OCI-LY7 (cell line): ENCODE measurements at regions not wholly inside any gene's neighbourhood (a gene's known extent, or its start where the extent isn't known, plus 50 kb on each side); places are given as distances from the start of the nearest gene placed in this dataset.

Experiments
- BruUV-seq: library from RNA; stranded (reverse); fragments of 400-500 nt; replicated peaks from 2 replicates; lab custom pipeline; 2021; lab: Mats Ljungman, UMichigan
- CTCF ChIA-PET: fragments of 300-600 bp; sonication (Branson Sonifier 250); formaldehyde crosslinking; loops from one replicate; lab custom pipeline; 2022; ENCODE audit warnings: antibody characterized with exemption; ENCODE audit not compliant: unreplicated experiment; lab: Charles Lee
- POLR2A ChIA-PET: fragments of 300-600 bp; sonication (Branson Sonifier 250); formaldehyde crosslinking; loops from one replicate; lab custom pipeline; 2022; ENCODE audit warnings: antibody characterized with exemption; lab: Charles Lee
- DNase-seq: peaks from one replicate; pipeline ENCODE4 v3.0.0-alpha.2; 2015; ENCODE audit warnings: low spot score
- H2AFZ ChIP-seq: fragments of 200-600 bp; sonication (generic), shearing (Covaris generic); 2 replicates; pipeline ENCODE4 v1.6.1; 2014; ENCODE audit warnings: mild to moderate bottlenecking, antibody characterized with exemption, low read length, moderate library complexity
- H3K27ac ChIP-seq: fragments of 200-600 bp; sonication (generic); 2 replicates; pipeline ENCODE4 v1.5.1; 2014; ENCODE audit warnings: mixed run types, low read depth, mild to moderate bottlenecking, moderate library complexity, low read length, inconsistent platforms; ENCODE audit not compliant: poor library complexity, severe bottlenecking
- H3K36me3 ChIP-seq: fragments of 200-600 bp; sonication (generic); 2 replicates; pipeline ENCODE4 v1.6.1; 2014; ENCODE audit warnings: mild to moderate bottlenecking, antibody characterized with exemption, low read length, moderate library complexity, mixed read lengths; ENCODE audit not compliant: insufficient read depth
- H3K4me1 ChIP-seq: fragments of 200-600 bp; sonication (generic); 2 replicates; pipeline ENCODE4 v1.5.1; 2014; ENCODE audit warnings: mild to moderate bottlenecking, low read length; ENCODE audit not compliant: insufficient read depth, poor library complexity, severe bottlenecking
- H3K4me2 ChIP-seq: fragments of 200-600 bp; sonication (generic); 2 replicates; pipeline ENCODE4 v1.6.1; 2014; ENCODE audit warnings: mild to moderate bottlenecking, low read length
- H3K4me3 ChIP-seq: fragments of 200-600 bp; sonication (generic); 2 replicates; pipeline ENCODE4 v1.5.1; 2014; ENCODE audit warnings: mild to moderate bottlenecking, low read depth, low read length; ENCODE audit not compliant: poor library complexity, severe bottlenecking
- H3K79me2 ChIP-seq: fragments of 200-600 bp; sonication (generic); 2 replicates; pipeline ENCODE4 v1.6.1; 2016; ENCODE audit warnings: low read depth, mild to moderate bottlenecking, low read length, moderate library complexity, mixed read lengths; ENCODE audit not compliant: insufficient read depth
- H3K9me2 ChIP-seq: fragments of 200-600 bp; sonication (generic); 2 replicates; pipeline ENCODE4 v1.6.1; 2016; ENCODE audit warnings: mild to moderate bottlenecking, low read length, mixed read lengths; ENCODE audit not compliant: insufficient read depth
- H3K9me3 ChIP-seq: fragments of 200-600 bp; sonication (generic); 2 replicates; pipeline ENCODE4 v1.6.1; 2014; ENCODE audit warnings: mild to moderate bottlenecking, mixed run types, low read length, mixed read lengths
- H4K20me1 ChIP-seq: fragments of 200-600 bp; sonication (generic); 2 replicates; pipeline ENCODE4 v1.6.1; 2014; ENCODE audit warnings: mild to moderate bottlenecking, antibody characterized with exemption, low read length, moderate library complexity, mixed read lengths; ENCODE audit not compliant: insufficient read depth
- CTCF ChIP-seq: fragments of 200-600 bp; sonication (generic); conservative IDR thresholded peaks from 2 replicates; pipeline ENCODE4 v1.5.1; 2014; ENCODE audit warnings: mild to moderate bottlenecking, antibody characterized with exemption, low read length, moderate library complexity, mixed read lengths
- EZH2phosphoT487 ChIP-seq: fragments of 200-600 bp; sonication (generic); IDR thresholded peaks from 2 replicates; pipeline ENCODE4 v1.6.1; 2018; ENCODE audit warnings: low read depth, borderline replicate concordance, mild to moderate bottlenecking, mixed run types, antibody characterized with exemption, low read length, moderate library complexity, mixed read lengths
- intact Hi-C: fragments of 100-400 bp; cut with micrococcal nuclease; formaldehyde crosslinking; loops from one replicate; pipeline ENCODE4 v1.10.0; 2022; ENCODE audit not compliant: unreplicated experiment

- no peak for TF ChIP-seq EZH2phosphoT487
- no peak for TF ChIP-seq CTCF
- H3K4me2 ChIP-seq: no peak overlapping the region
- BruUV-seq: no TSS peak
- DNase-seq: no peak
- no peaks in the 10 kb centered on the region for H3K9me2 ChIP-seq
- H4K20me1 ChIP-seq: no peaks in the 10 kb centered on the region
- H2AFZ ChIP-seq: no peak overlapping the region
- no peak overlapping the region for H3K4me3 ChIP-seq
- no peaks in the 10 kb centered on the region for H3K36me3 ChIP-seq
- CTCF ChIA-PET: no interaction called here
- H3K27ac ChIP-seq: no peak overlapping the region
- H3K79me2 ChIP-seq: no peaks in the 10 kb centered on the region
- intact Hi-C loops: no loop called here
- POLR2A ChIA-PET: no interaction called here
- no peaks in the 10 kb centered on the region for H3K9me3 ChIP-seq
- H3K4me1 ChIP-seq: peaks cover 3% of the 10 kb centered on the region
Observed at GRCh38 chr22:27213294-27213693, 555.9 kb downstream of the MIAT start.

- TF ChIP-seq EZH2phosphoT487 (no peak), CTCF (no peak)
- POLR2A ChIA-PET: no interaction called here
- Histone ChIP-seq H4K20me1 (no peaks in the 10 kb centered on the region), H3K9me2 (no peaks in the 10 kb centered on the region), H3K4me2 (no peak overlapping the region), H3K9me3 (no peaks in the 10 kb centered on the region), H3K4me3 (no peak overlapping the region), H3K27ac (no peak overlapping the region), H3K4me1 (peaks cover 3% of the 10 kb centered on the region), H2AFZ (no peak overlapping the region), H3K79me2 (no peaks in the 10 kb centered on the region), H3K36me3 (no peaks in the 10 kb centered on the region)
- intact Hi-C loops: no loop called here
- DNase-seq: no peak
- CTCF ChIA-PET: no interaction called here
- BruUV-seq: no TSS peak
Observed at GRCh38 chr22:27213766-27214581, 556.6 kb downstream of the MIAT start.

- ChIA-PET CTCF (no interaction called here), POLR2A (no interaction called here)
- Histone ChIP-seq H3K4me2 (no peak overlapping the region), H3K4me3 (no peak overlapping the region), H3K36me3 (no peaks in the 10 kb centered on the region), H3K9me2 (no peaks in the 10 kb centered on the region), H3K4me1 (peaks cover 3% of the 10 kb centered on the region), H3K79me2 (no peaks in the 10 kb centered on the region), H3K27ac (no peak overlapping the region), H3K9me3 (no peaks in the 10 kb centered on the region), H2AFZ (no peak overlapping the region), H4K20me1 (no peaks in the 10 kb centered on the region)
- intact Hi-C loops: no loop called here
- no peak for TF ChIP-seq CTCF
- TF ChIP-seq EZH2phosphoT487: no peak
- no peak for DNase-seq
- BruUV-seq: no TSS peak
Observed at GRCh38 chr22:27214691-27215090, 557.3 kb downstream of the MIAT start.
